Naive thymus-derived CD8-positive, alpha-beta T cell (primary cell): ENCODE measurements at regions not wholly inside any gene's neighbourhood (a gene's known extent, or its start where the extent isn't known, plus 50 kb on each side); places are given as distances from the start of the nearest gene placed in this dataset.

ENCODE experiments used
- ATAC-seq, 2 donors: fragments of 150-1000 bp; cut with Tn5 transposase in 1 of 2; sonication (Bioruptor Pico), chemical (Tn5 transposase) in 1 of 2; 1 replicate in 1 of 2; 2 replicates in 1 of 2; pipeline ENCODE4 v1.10.0; 2021; ENCODE audit warnings: mild to moderate bottlenecking in 2 of 2, moderate library complexity in 2 of 2
- POLR2A ChIA-PET: fragments of 350-600 bp; sonication (Branson Sonifier 250); formaldehyde crosslinking; loops from one replicate; lab custom pipeline; 2021; ENCODE audit warnings: antibody characterized with exemption; lab: Charles Lee
- DNase-seq, 10 donors: peaks; one replicate each; pipeline versions ENCODE4 v3.0.0 to v3.0.0-alpha.2; 2020 to 2022
- H3K27ac Mint-ChIP-seq, 10 donors: one replicate each; pipeline ENCODE4 v1.8.0; 2020 to 2022; ENCODE audit warnings: mild to moderate bottlenecking in 10 of 10, mixed read lengths in 10 of 10, moderate library complexity in 4 of 10, inconsistent platforms in 1 of 10
- H3K27me3 Mint-ChIP-seq, 5 donors: one replicate each; pipeline ENCODE4 v1.8.0; 2021 to 2022; ENCODE audit warnings: mixed read lengths in 5 of 5
- H3K36me3 Mint-ChIP-seq, 3 donors: one replicate each; pipeline ENCODE4 v1.8.0; 2020 to 2022; ENCODE audit warnings: mixed read lengths in 3 of 3, mild to moderate bottlenecking in 2 of 3, inconsistent platforms in 1 of 3
- H3K4me1 Mint-ChIP-seq, 4 donors: one replicate each; pipeline ENCODE4 v1.8.0; 2021 to 2022; ENCODE audit warnings: mixed read lengths in 4 of 4
- H3K4me3 Mint-ChIP-seq, 10 donors: one replicate each; pipeline ENCODE4 v1.8.0; 2020 to 2022; ENCODE audit warnings: mild to moderate bottlenecking in 10 of 10, mixed read lengths in 10 of 10, moderate library complexity in 6 of 10, inconsistent platforms in 1 of 10
- H3K9me3 Mint-ChIP-seq, 9 donors: one replicate each; pipeline ENCODE4 v1.8.0; 2020 to 2022; ENCODE audit warnings: mixed read lengths in 9 of 9, mild to moderate bottlenecking in 3 of 9, inconsistent platforms in 1 of 9, moderate library complexity in 1 of 9

DNA sequence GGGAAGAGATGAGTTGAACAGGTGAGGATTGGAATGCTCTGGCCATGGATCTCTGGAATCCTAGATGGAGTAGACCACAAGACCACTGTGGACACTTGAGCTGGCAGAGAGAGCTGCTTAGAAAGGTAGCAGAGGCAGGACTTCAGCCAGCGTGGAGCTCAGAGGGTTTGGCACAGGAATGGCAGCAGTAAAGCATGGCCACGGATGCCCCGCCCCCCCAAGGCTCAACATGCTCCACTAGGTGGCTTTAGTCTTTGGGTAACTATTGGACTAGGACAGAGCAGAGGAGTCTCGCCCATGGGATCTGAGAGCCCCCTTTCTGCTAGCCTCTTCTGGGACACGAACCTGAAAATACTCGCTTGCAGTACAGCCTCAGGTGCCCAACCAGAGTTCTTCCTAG, 150.1 kb upstream of the NEIL3 start:
- no peak overlapping the region for H3K4me3 Mint-ChIP-seq
- POLR2A ChIA-PET = no interaction called here
- peaks cover 0 to 3% (median 0%) of the 10 kb centered on the region in 5 donors for H3K27me3 Mint-ChIP-seq
- no peaks in the 10 kb centered on the region for H3K36me3 Mint-ChIP-seq
- peaks cover 0 to 4% (median 0%) of the 10 kb centered on the region in 9 donors for H3K9me3 Mint-ChIP-seq
- no peaks in the 10 kb centered on the region for H3K4me1 Mint-ChIP-seq
- no peak overlapping the region for H3K27ac Mint-ChIP-seq
- ATAC-seq (no peak), DNase-seq (no peak)

DNA sequence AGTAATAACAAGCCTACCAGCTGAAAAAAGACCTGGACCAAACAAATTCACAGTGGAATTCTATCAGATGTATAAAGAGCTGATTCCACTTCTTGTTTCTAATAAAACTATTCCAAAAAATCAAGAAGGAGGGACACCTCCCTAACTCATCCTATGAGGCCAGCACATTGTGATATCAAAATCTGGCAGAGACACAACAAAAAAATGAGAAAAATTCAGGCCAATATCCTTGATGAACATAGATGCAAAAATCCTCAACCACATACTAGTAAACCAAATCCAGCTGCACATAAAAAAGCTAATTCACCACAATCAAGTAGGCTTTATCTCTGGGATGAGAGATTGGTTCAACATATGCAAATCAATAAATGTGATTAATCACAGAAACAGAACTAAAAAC, 147.9 kb upstream of the NEIL3 start:
- DNase-seq (no peak), ATAC-seq (no peak)
- Mint-ChIP-seq H3K27me3 (peaks cover 0 to 3% (median 0%) of the 10 kb centered on the region in 5 donors), H3K4me3 (no peak overlapping the region), H3K4me1 (no peaks in the 10 kb centered on the region), H3K36me3 (no peaks in the 10 kb centered on the region), H3K27ac (no peak overlapping the region), H3K9me3 (peaks cover 0 to 4% (median 0%) of the 10 kb centered on the region in 9 donors)
- POLR2A ChIA-PET = no interaction called here

DNA sequence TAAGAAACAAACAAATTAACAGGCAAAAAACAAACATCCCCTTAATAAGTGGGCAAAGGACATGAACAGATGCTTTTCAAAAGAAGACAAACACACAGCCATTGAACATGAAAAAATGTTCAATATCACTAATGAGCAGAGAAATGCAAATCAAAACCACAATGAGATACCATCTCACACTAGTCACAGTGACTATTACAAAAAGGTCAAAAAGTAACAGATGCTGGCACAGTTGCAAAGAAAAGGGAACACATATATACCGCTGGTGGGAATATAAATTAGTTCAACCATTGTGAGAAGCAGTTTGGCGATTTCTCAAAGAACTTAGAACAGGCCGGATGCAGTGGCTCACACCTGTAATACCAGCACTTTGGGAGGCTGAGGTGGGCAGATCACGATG, 146.1 kb upstream of the NEIL3 start:
- peaks cover 0 to 3% (median 0%) of the 10 kb centered on the region in 5 donors for H3K27me3 Mint-ChIP-seq
- H3K9me3 Mint-ChIP-seq = peaks cover 0 to 4% (median 0%) of the 10 kb centered on the region in 9 donors
- H3K4me3 Mint-ChIP-seq = no peak overlapping the region
- H3K4me1 Mint-ChIP-seq = no peaks in the 10 kb centered on the region
- no peaks in the 10 kb centered on the region for H3K36me3 Mint-ChIP-seq
- POLR2A ChIA-PET = no interaction called here
- no peak overlapping the region for H3K27ac Mint-ChIP-seq
- ATAC-seq = no peak
- DNase-seq = no peak

DNA sequence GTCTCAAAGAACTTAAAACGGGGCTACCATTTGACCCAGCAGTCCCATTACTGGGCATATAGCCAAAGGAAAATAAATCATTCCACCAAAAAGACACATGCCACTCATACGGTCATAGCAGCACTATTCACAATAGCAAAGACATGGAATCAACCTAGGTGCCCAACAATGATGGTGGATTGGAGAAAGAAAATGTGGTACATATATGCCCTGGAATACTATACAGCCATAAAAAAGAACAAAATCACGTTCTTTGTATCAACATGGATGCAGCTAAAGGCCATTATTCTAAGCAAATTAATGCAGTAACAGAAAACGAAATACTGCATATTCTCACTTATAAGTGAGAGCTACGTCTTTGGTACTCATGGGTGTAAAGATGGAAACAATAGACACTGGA, 138.1 kb upstream of the NEIL3 start:
- Mint-ChIP-seq H3K9me3 (peaks cover 0 to 18% (median 2%) of the 10 kb centered on the region in 9 donors), H3K27ac (no peak overlapping the region), H3K36me3 (no peaks in the 10 kb centered on the region), H3K4me1 (no peaks in the 10 kb centered on the region), H3K27me3 (peaks cover 0 to 3% (median 0%) of the 10 kb centered on the region in 5 donors), H3K4me3 (no peak overlapping the region)
- POLR2A ChIA-PET = no interaction called here
- ATAC-seq (no peak), DNase-seq (no peak)

DNA sequence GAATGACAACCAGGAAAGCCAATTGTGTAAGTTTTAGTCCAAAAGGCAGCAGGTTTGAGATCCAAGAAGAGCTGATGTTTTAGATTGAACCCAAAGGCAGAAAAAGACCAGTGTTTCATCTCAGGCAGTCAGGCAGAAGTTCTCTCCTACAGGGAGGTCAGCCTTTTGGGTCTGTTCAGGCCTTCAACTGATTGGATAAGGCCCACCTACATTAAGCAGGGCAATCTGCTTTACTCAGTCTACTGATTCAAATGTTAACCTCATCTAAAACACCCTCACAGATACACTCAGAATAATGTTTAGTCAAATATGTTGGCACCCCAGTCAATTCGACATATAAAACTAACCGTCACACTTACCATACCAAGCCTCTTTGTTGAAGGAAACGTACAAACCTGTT, 134.2 kb upstream of the NEIL3 start:
- Mint-ChIP-seq H3K9me3 (peaks cover 0 to 11% (median 2%) of the 10 kb centered on the region in 9 donors), H3K36me3 (no peaks in the 10 kb centered on the region), H3K4me1 (no peaks in the 10 kb centered on the region), H3K27me3 (no peaks in the 10 kb centered on the region), H3K27ac (no peak overlapping the region), H3K4me3 (no peak overlapping the region)
- ATAC-seq (no peak), DNase-seq (no peak)
- POLR2A ChIA-PET = no interaction called here

DNA sequence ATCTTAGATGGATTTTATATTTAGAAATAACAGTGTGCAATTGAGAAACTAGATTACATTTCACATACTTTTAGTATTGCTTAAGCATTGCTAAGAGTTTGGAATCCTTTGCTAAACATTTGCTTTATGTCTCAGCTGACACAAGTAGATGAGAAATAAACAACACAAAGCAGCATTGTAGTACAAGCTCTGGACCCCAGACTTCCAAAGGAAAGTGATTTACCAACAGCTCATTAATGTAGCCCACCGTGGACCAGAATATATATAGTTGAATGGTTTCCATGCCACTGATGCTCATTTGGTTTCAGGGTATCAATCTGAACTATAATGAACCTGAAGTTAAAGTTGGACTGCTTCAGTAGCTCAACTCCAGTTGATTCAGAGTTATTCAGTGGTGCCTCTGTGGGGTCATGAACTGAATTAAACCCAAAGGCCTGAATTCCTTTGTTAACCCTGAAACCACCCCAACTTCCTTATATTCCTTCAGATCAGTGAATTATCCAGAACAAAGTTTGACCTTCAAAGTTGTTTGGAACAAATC, 132.1 kb upstream of the NEIL3 start:
- Mint-ChIP-seq H3K27ac (no peak overlapping the region), H3K36me3 (no peaks in the 10 kb centered on the region), H3K9me3 (no peaks in the 10 kb centered on the region), H3K4me3 (no peak overlapping the region), H3K4me1 (no peaks in the 10 kb centered on the region), H3K27me3 (peaks cover 0 to 5% (median 0%) of the 10 kb centered on the region in 5 donors)
- POLR2A ChIA-PET = no interaction called here
- DNase-seq (no peak), ATAC-seq (no peak)

DNA sequence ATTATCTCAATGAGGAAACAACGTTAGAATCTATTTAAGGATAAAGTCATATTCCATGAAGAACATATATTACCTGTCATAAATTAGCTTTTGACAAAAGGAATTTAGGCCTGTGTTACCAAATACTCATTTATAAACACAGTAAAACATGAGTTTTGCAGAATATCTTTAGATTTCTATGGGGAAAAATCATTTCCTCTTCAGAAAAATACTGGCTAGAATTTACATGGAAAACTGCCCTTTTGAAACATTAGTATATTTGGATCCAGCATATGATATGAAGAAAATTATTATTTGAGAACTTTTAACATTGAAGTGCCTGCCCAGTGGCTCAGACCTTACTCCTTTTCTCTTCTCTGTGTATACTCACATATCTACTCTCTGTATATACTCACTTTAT, 131.4 kb upstream of the NEIL3 start:
- ATAC-seq = no peak

DNA sequence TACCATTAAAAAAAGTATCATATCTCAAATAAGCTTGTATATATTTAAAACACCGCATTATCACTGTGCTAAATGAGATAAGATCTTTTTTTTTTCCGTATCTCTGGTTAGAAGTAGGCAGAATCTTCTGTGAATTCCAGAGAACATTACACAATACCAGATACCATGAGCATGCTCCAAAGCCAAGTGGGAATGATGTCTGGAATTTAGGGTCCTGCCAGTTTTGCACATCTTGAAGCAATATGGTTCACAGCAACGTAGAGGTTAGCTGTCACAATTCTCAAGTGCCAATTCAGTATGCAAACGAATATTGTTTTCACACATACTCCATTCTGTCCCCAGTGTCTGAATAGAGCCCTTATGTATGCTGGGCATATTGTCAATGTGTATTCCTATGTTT, 127.5 kb upstream of the NEIL3 start:
- H3K4me1 Mint-ChIP-seq = no peaks in the 10 kb centered on the region
- H3K27ac Mint-ChIP-seq = no peak overlapping the region
- H3K9me3 Mint-ChIP-seq = no peaks in the 10 kb centered on the region
- peaks cover 0 to 5% (median 0%) of the 10 kb centered on the region in 5 donors for H3K27me3 Mint-ChIP-seq
- no peak overlapping the region for H3K4me3 Mint-ChIP-seq
- POLR2A ChIA-PET = no interaction called here
- no peak for DNase-seq
- no peaks in the 10 kb centered on the region for H3K36me3 Mint-ChIP-seq
- ATAC-seq = no peak

More for the DNA sequence above, 131.4 kb upstream of the NEIL3 start:
- Mint-ChIP-seq H3K27ac (no peak overlapping the region), H3K4me3 (no peak overlapping the region), H3K4me1 (no peaks in the 10 kb centered on the region), H3K36me3 (no peaks in the 10 kb centered on the region), H3K9me3 (no peaks in the 10 kb centered on the region), H3K27me3 (peaks cover 0 to 5% (median 0%) of the 10 kb centered on the region in 5 donors)
- DNase-seq = no peak
- POLR2A ChIA-PET = no interaction called here

DNA sequence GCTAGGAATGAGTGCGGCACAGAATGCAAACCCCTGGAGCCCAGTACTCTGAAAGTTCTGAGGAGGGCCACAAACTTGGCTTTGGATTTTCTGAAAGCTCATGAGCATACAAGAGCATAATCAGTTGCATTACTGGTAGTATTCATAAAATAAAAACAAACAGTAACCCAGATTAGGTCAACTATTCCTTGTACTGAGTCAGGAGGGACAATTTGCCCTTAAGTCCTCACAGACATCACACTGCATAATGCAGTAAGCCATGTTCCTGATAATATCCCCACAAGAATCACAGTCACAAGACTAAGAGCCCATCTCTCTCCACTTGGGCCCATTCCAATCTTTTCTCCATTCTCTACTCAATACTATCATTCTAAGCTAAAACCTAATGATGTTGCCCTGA, 126.9 kb upstream of the NEIL3 start:
- Mint-ChIP-seq H3K36me3 (no peaks in the 10 kb centered on the region), H3K27me3 (peaks cover 0 to 5% (median 0%) of the 10 kb centered on the region in 5 donors), H3K4me3 (no peak overlapping the region), H3K27ac (no peak overlapping the region), H3K4me1 (no peaks in the 10 kb centered on the region), H3K9me3 (no peaks in the 10 kb centered on the region)
- DNase-seq (no peak), ATAC-seq (no peak)
- POLR2A ChIA-PET = no interaction called here

DNA sequence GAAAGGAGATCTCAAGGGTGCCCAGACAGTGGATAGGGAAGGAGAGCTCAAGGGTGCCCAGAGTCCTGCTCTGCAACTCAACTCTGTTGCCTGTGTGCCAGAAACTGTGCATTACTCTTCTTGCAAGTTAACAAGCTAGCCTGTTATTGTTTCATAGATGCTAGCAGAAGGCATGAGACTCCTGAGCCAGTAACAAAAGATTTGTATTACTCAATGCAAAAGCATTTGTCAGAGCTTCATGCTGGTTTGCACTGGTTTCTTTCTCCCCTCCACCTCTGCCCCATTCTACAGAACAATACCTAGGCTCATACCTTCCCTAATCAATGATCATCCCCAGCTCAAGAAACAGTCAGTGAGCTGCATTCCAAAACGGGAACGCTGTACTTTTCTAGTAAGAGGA, 124.5 kb upstream of the NEIL3 start:
- no peaks in the 10 kb centered on the region for H3K4me1 Mint-ChIP-seq
- no peaks in the 10 kb centered on the region for H3K36me3 Mint-ChIP-seq
- DNase-seq (no peak), ATAC-seq (no peak)
- POLR2A ChIA-PET = no interaction called here
- peaks cover 0 to 5% (median 0%) of the 10 kb centered on the region in 5 donors for H3K27me3 Mint-ChIP-seq
- no peaks in the 10 kb centered on the region for H3K9me3 Mint-ChIP-seq
- H3K4me3 Mint-ChIP-seq = no peak overlapping the region
- no peak overlapping the region for H3K27ac Mint-ChIP-seq

DNA sequence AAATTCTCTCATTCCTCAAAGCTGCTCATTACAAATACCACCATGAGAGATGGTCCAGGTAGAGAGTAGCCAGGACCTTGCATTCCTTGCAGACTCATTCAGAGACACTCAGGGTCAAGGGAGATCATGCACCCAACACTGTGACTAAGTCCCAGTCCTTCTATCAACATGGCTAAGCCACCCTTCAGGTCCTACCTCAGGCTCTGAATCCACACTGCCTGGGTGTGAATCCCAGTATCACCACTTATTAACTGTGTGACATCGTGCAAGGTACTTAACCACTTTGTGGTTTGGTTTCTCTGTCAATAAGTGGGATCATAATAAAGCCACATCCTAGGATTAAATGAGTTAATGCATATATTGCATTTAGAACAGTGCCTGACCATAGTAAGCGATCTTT, 124.1 kb upstream of the NEIL3 start:
- H3K4me1 Mint-ChIP-seq = no peaks in the 10 kb centered on the region
- no peak overlapping the region for H3K4me3 Mint-ChIP-seq
- H3K9me3 Mint-ChIP-seq = no peaks in the 10 kb centered on the region
- DNase-seq (no peak), ATAC-seq (no peak)
- peaks cover 0 to 5% (median 0%) of the 10 kb centered on the region in 5 donors for H3K27me3 Mint-ChIP-seq
- no peak overlapping the region for H3K27ac Mint-ChIP-seq
- POLR2A ChIA-PET = no interaction called here
- H3K36me3 Mint-ChIP-seq = no peaks in the 10 kb centered on the region

DNA sequence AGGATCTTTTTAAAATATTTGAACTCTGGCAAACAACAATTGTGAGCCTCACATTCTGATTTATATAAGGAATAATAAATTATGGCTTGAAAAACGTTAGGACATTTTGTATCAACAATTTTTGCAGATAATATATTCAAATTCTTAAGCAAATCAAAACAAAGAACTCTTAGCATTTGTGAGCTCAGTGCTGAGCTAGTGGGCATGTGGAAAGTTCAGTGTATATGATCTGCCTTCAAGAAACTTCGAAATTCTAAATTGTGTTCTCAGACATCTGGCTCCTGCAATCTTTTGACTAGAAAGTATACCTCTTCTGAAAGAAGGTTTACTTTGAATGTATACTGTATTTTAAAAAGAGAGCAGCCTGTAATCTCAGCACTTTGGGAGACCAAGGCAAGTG, 122.3 kb upstream of the NEIL3 start:
- H3K4me1 Mint-ChIP-seq = no peaks in the 10 kb centered on the region
- H3K36me3 Mint-ChIP-seq = no peaks in the 10 kb centered on the region
- no peak overlapping the region for H3K4me3 Mint-ChIP-seq
- H3K27me3 Mint-ChIP-seq = peaks cover 0 to 5% (median 0%) of the 10 kb centered on the region in 5 donors
- DNase-seq (no peak), ATAC-seq (no peak)
- H3K27ac Mint-ChIP-seq = no peak overlapping the region
- no peaks in the 10 kb centered on the region for H3K9me3 Mint-ChIP-seq
- POLR2A ChIA-PET = no interaction called here

DNA sequence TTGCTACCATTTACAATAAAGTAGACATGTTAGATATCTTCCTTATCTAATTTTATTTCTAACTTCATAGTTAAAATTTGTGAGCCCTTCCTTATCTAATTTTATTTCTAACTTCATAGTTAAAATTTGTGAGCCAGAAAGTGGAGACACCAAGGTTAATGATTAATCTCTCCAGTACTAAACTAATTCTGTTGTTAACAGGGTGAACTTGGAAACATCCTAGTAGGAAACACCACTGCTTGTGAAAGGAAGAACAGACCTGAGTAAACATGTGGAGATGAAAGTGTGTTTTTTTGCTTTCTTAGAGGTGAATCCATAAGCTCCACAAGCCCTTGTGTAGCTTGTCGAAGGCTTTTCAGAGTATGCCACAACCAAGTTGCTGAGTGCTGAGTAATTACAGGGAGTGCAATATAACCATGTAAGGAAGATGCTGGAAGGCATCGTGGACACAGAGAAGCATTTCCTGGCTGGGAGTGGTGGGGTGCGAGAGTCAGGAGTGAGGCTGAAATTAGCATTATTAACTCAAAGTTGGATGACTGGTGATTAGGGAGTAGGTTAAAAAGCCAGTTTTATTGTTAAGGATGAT, 118.6 kb upstream of the NEIL3 start:
- no peak for ATAC-seq
- no peak overlapping the region for H3K4me3 Mint-ChIP-seq
- H3K27me3 Mint-ChIP-seq = peaks cover 0 to 5% (median 0%) of the 10 kb centered on the region in 5 donors

DNA sequence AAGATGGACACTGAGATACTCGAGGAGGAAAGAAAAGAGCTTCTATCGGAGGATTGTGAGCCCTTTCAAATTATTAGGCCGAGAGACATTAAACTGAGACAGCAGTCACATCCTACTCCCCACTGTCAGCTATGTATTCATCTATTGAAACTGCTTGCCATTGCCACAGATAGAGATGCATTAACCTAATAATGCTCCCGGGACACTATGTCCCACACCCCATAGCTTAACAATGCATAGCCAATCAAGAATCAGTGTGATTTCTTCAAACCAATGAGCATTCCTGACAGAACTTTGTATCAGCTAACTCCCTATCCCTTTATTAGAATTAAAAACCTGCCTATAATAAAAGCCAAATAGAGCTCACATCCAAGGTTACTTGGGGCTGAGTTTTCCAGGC, 118.1 kb upstream of the NEIL3 start:
- DNase-seq (no peak), ATAC-seq (no peak)
- Mint-ChIP-seq H3K4me1 (no peaks in the 10 kb centered on the region), H3K36me3 (no peaks in the 10 kb centered on the region), H3K4me3 (no peak overlapping the region), H3K9me3 (peaks cover 0 to 1% (median 0%) of the 10 kb centered on the region in 9 donors), H3K27me3 (peaks cover 0 to 5% (median 0%) of the 10 kb centered on the region in 5 donors), H3K27ac (no peak overlapping the region)
- POLR2A ChIA-PET = no interaction called here

More for the DNA sequence above, 118.6 kb upstream of the NEIL3 start:
- POLR2A ChIA-PET = no interaction called here
- Mint-ChIP-seq H3K27ac (no peak overlapping the region), H3K4me1 (no peaks in the 10 kb centered on the region), H3K36me3 (no peaks in the 10 kb centered on the region), H3K9me3 (no peaks in the 10 kb centered on the region)
- no peak for DNase-seq
